NCI-H446 (cell line): ENCODE measurements at regions not wholly inside any gene's neighbourhood (a gene's known extent, or its start where the extent isn't known, plus 50 kb on each side); places are given as distances from the start of the nearest gene placed in this dataset.
"Not testable (repeated sequence)": the region's sequence is repeated elsewhere in the genome, so short reads cannot be mapped to it uniquely, and the experiment has no call there.

Experiments
- DNase-seq, 2 experiments: peaks; one replicate each; lab custom pipeline; 2025; lab: John Stamatoyannopoulos, UW

GRCh38 chr3:115204475-115204874, 57.4 kb upstream of the ZBTB20 start:
- DNase-seq = no peak

- DNase-seq = no peak
Observed at GRCh38 chr3:115208066-115208750, 61.1 kb upstream of the ZBTB20 start.

- DNase-seq = no peak
Observed at GRCh38 chr3:115211810-115212492, 64.9 kb upstream of the ZBTB20 start.

- DNase-seq = no peak
Observed at GRCh38 chr3:115212615-115213014, 65.5 kb upstream of the ZBTB20 start.

GRCh38 chr3:115213052-115213451, 66.0 kb upstream of the ZBTB20 start:
- not testable (repeated sequence) for DNase-seq

GRCh38 chr3:115217292-115217677, 70.2 kb upstream of the ZBTB20 start:
- no peak for DNase-seq

GRCh38 chr3:115217678-115218451, 70.8 kb upstream of the ZBTB20 start:
- peak; percentile 50 to 78 for DNase-seq

GRCh38 chr3:115218859-115219258, 71.8 kb upstream of the ZBTB20 start:
- no peak for DNase-seq

GRCh38 chr3:115224687-115225086, 77.6 kb upstream of the ZBTB20 start:
- DNase-seq = no peak

GRCh38 chr3:115226844-115227445, 79.9 kb upstream of the ZBTB20 start:
- no peak for DNase-seq

- no peak for DNase-seq
Observed at GRCh38 chr3:115227461-115227860, 80.4 kb upstream of the ZBTB20 start.

- no peak for DNase-seq
Observed at GRCh38 chr3:115228266-115228665, 81.2 kb upstream of the ZBTB20 start.

- DNase-seq = no peak
Observed at GRCh38 chr3:115232167-115232566, 85.1 kb upstream of the ZBTB20 start.

- DNase-seq = no peak
Observed at GRCh38 chr3:115233021-115233420, 85.9 kb upstream of the ZBTB20 start.

GRCh38 chr3:115236496-115236895, 89.4 kb upstream of the ZBTB20 start:
- no peak for DNase-seq

- peak in 1 of 2 experiments; percentile 46 for DNase-seq
Observed at GRCh38 chr3:115239717-115240116, 92.6 kb upstream of the ZBTB20 start.

- DNase-seq = no peak
Observed at GRCh38 chr3:115244350-115244749, 97.3 kb upstream of the ZBTB20 start.

- peak in 1 of 2 experiments; percentile 14 for DNase-seq
Observed at GRCh38 chr3:115245438-115245837, 98.3 kb upstream of the ZBTB20 start.

- DNase-seq = no peak
Observed at GRCh38 chr3:115245899-115246298, 98.8 kb upstream of the ZBTB20 start.

- DNase-seq = no peak
Observed at GRCh38 chr3:115246461-115247020, 99.5 kb upstream of the ZBTB20 start.

GRCh38 chr3:115248274-115248673, 101.2 kb upstream of the ZBTB20 start:
- no peak for DNase-seq

- no peak for DNase-seq
Observed at GRCh38 chr3:115251509-115251908, 104.4 kb upstream of the ZBTB20 start.
